H1 (cell line): ENCODE measurements at regions not wholly inside any gene's neighbourhood (a gene's known extent, or its start where the extent isn't known, plus 50 kb on each side); places are given as distances from the start of the nearest gene placed in this dataset.

Experiments used
- ATF2 ChIP-seq: IDR thresholded peaks from 2 replicates; pipeline ENCODE4 v1.6.1; 2012; ENCODE audit warnings: low read length, inconsistent platforms
- CEBPB ChIP-seq: IDR thresholded peaks from 2 replicates; pipeline ENCODE4 v1.6.1; 2012; ENCODE audit warnings: low read depth, low read length
- E2F6 ChIP-seq: IDR thresholded peaks from 2 replicates; pipeline ENCODE4 v1.6.1; 2012; ENCODE audit warnings: inconsistent platforms
- HDAC2 ChIP-seq, 2 experiments: fragments of 300-600 bp in 1 of 2; sonication (generic) in 1 of 2; IDR thresholded peaks; 2 replicates each; pipeline ENCODE4 v1.6.1; 2011 to 2012; ENCODE audit warnings: low read depth in 2 of 2, low read length in 2 of 2, mild to moderate bottlenecking in 2 of 2, moderate library complexity in 2 of 2, borderline replicate concordance in 1 of 2, inconsistent platforms in 1 of 2
- HDAC6 ChIP-seq: IDR thresholded peaks from one replicate; pipeline ENCODE4 v1.7.1; 2012; ENCODE audit warnings: low read depth, mild to moderate bottlenecking, inconsistent platforms, low read length, moderate library complexity
- JUND ChIP-seq: IDR thresholded peaks from 2 replicates; pipeline ENCODE4 v1.6.1; 2011; ENCODE audit warnings: mild to moderate bottlenecking, improper control_type of control experiment, low read length
- TAF7 ChIP-seq: optimal IDR thresholded peaks from 2 replicates; pipeline ENCODE3; 2011; ENCODE audit warnings: low read depth, mild to moderate bottlenecking, inconsistent platforms, low read length, moderate library complexity, borderline replicate concordance
- TF ChIP-seq, protein P1 (sequence below): IDR thresholded peaks from 2 replicates; pipeline ENCODE4 v1.6.1; 2012; ENCODE audit warnings: inconsistent platforms

GRCh38 chr7:118060692-118061091, 123.3 kb upstream of the LSM8 start (continued):
- no peak for TF ChIP-seq ATF2
- TF ChIP-seq JUND: no peak
- TF ChIP-seq CEBPB: no peak
- TF ChIP-seq, protein P1, sequence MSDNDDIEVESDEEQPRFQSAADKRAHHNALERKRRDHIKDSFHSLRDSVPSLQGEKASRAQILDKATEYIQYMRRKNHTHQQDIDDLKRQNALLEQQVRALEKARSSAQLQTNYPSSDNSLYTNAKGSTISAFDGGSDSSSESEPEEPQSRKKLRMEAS: no peak
- TF ChIP-seq HDAC6: no peak
- TF ChIP-seq HDAC2 (IDR thresholded peaks at IDR 0.05; ENCODE audit: borderline replicate concordance in 1 of 2, low read depth in 2 of 2, low read length in 2 of 2): no peak
- no peak for TF ChIP-seq E2F6
- TF ChIP-seq TAF7: no peak
